GM12872 (cell line): ENCODE measurements at regions not wholly inside any gene's neighbourhood (a gene's known extent, or its start where the extent isn't known, plus 50 kb on each side); places are given as distances from the start of the nearest gene placed in this dataset.
A peak's percentile ranks its signal among the peaks of the same experiment; 100 is the strongest.

Experiments used
- TF ChIP-seq, protein P1 (sequence below): IDR thresholded peaks from 3 replicates; pipeline ENCODE4 v1.5.1; 2011; ENCODE audit warnings: low read depth, mild to moderate bottlenecking, low read length, moderate library complexity; ENCODE audit not compliant: insufficient read depth

DNA sequence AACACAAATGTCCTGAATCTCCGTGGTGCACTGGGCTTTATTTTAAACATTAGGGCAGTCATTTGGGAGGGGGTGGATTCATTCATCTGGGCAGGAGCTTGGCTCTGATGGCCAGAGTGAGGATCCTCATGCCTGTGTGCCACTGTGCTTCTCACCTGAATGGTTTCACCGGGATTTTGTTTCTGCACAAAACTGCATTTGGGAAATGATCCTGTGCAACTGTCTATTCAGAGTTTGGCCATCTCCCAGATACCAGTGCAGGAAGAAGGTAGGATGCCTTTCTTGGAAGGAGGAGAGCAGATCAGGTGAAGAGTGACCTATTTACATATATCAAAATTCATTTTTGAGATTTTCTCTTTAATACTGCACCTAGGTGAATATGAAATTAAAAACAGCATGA is 514.4 kb upstream of the SEMA6A start:
- TF ChIP-seq, protein P1, sequence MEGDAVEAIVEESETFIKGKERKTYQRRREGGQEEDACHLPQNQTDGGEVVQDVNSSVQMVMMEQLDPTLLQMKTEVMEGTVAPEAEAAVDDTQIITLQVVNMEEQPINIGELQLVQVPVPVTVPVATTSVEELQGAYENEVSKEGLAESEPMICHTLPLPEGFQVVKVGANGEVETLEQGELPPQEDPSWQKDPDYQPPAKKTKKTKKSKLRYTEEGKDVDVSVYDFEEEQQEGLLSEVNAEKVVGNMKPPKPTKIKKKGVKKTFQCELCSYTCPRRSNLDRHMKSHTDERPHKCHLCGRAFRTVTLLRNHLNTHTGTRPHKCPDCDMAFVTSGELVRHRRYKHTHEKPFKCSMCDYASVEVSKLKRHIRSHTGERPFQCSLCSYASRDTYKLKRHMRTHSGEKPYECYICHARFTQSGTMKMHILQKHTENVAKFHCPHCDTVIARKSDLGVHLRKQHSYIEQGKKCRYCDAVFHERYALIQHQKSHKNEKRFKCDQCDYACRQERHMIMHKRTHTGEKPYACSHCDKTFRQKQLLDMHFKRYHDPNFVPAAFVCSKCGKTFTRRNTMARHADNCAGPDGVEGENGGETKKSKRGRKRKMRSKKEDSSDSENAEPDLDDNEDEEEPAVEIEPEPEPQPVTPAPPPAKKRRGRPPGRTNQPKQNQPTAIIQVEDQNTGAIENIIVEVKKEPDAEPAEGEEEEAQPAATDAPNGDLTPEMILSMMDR: no peak

DNA sequence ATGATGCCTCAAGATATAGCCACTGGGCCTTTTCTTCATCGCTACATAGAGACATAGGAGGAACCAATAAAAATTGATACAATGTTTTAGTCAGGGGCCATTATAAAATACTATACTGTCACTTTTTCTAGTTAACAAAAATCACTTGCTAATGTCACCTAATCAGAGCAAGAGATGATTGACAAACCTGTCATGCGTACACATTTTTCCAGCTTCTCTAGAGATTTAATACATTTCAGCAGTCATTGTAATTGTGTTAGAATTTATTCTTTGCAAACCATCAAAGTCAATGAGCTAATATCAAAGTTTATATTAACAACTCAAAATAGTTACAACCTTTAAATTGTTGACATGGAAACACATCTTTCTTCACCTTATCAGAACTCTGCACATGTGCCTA is 513.6 kb upstream of the SEMA6A start:
- TF ChIP-seq, protein P1: no peak

DNA sequence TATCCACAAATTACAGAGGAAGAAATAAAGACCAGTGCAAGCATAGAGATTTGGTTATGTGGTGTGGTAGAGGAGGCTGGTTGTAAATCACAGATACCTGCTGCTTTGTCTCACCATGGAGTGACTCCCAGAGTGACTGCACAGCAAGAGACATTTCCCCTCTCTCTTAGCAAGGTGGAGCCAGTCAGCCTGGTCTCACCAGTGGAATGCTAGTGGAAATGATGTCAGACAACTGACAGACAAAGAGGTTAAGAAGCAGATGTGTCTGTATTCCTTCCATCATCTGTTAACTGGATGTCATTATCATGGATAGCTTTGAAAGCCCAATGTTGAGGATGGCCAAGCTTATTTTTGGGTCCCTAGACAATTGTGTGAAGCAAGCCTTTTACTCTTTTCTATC is 509.4 kb upstream of the SEMA6A start:
- TF ChIP-seq, protein P1: no peak

DNA sequence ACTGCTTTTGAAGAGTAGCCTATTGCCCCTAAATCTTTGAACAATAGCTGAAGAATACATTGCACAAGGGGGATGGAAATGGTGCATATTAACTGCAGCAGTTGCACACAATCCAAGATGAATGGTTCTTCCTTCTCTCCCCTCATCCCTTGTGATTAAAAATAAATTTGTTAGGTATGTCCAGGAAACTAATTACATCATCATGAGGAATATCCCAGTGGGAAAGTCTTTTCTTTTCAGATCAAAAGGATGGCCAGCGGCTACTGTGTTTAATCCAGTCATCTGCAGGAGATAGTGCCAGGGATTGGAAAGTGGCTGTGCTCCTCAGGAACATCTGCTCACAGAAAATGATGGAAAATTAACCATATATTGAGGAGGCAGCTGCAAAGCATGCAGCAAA is 508.4 kb upstream of the SEMA6A start:
- TF ChIP-seq, protein P1: no peak

DNA sequence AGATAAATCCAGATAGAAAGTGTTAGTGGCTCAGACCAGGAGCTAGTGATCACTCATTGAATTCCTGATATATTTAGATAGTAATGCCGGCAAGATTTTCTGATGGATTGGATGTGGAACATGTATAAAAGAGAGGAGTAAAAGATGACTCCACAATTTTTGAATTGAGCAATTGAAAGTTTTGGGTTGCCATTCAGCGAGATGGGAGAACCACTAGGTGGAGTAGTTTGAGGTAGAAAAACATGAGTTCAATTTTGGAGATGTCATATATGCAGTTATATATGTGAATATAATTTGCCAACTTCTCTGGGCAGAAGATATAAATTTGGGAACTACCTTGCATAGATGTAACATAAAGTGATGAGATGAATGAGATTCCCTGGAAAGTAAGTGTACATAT is 502.5 kb upstream of the SEMA6A start:
- TF ChIP-seq, protein P1: peak; percentile 48; the same call in 2 of the 3 replicates

DNA sequence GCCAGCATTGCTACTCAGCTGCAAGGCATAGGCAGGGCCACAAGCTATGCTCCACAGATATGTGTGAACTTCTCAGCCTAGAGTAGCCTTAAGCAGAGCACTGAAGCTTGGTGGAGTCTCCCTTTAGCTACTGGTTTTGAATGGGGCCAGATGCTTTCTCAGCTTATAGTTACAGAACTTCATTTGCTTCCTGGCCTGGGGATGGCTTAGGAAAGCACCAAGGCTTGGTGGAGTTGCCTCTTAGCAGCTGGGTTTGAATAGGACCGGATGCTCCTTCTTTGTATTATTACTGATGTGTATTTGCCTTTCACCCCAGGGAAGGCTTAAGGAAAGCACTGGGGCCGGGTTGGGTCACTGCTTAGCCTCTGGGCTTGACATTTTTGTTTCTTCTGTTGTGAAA is 497.8 kb upstream of the SEMA6A start:
- TF ChIP-seq, protein P1: no peak

DNA sequence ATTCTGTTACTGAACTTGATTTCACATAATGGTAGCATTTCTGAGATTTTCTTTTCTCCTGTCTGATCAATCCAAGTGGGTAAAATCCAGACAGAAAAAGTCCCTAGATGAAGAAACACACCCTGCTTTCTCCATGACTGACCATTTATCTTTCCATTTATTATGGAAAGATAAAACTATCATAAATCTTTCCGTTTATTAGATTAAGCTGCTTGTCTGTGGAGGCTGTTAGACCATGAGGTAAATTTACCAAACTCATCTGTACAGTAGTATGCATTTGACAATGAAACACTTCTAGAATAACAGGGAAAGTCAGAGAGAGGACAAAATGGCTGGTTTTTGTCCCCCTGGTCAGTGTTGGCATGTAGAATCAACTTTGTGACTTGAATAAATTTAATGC is 491.2 kb upstream of the SEMA6A start:
- TF ChIP-seq, protein P1: no peak

DNA sequence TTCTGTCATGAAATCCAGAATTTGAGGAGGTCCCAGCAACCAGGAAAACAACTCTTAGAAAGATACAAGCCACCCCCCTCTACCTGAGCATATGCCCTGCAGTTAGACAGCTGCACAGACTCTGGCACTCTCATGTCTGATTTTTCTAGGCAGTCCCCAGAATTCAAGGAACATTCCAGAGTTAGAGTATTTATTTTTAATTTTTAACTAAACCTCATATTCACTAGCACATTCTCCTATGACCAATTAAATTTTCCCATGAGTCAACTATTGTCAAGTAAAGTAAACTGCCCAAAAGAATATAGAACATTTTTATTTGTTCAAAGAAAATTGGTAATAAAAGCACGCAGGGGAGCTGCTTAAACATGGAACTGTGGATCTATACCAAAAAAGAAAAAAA is 490.5 kb upstream of the SEMA6A start:
- TF ChIP-seq, protein P1: no peak
